ENCODE measurements at regions not wholly inside any gene's neighbourhood (a gene's known extent, or its start where the extent isn't known, plus 50 kb on each side); places are given as distances from the start of the nearest gene placed in this dataset.

DNA sequence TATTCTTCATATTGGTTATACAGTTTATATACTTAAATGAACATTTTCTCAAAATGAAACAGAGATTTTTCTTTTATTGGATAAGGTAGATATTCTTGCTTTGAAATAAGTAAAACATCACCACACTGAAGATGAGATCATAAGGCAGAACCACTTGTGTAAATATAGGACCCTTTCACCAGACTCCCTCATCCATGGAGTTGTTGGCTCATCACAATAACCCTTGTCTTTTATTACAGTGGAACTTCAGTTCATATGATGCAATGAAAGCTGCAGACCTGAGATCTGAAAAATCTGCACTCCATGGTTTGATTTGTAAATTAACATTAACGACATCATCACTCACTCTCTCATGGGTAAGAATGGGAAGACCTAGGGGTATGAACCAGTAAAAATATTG lies 51.9 kb upstream of the DBX2 start:
- no peaks in the 10 kb centered on the region for H3K27me3 ChIP-seq (replicated peaks)
- H3K4me3 ChIP-seq: no peak overlapping the region
- no peaks in the 10 kb centered on the region for H3K9me3 ChIP-seq (replicated peaks)
- no peaks in the 10 kb centered on the region for H3K36me3 ChIP-seq
- DNase-seq (ENCODE audit: low read depth in 1 of 2, low spot score in 2 of 2): no peak
- no peaks in the 10 kb centered on the region for H3K4me1 ChIP-seq (replicated peaks)
- H3K27ac ChIP-seq: no peak overlapping the region

DNA sequence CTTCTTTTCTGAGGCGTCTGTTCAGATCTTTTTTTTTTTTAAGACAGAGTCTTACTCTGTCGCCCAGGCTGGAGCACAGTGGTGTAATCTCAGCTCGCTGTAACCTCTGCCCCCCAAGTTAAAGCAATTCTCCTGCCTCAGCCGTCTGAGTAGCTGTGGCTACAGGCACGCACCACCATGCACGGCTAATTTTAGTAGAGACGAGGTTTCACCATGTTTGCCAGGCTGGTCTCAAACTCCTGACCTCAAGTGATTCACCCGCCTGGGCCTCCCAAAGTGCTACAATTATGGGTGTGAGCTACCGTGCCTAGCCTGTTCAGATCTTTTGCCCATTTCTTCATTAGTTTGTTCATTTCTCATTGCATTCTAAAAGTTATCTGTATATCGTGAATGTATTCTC lies 55.1 kb upstream of the DBX2 start:
- no peak overlapping the region for H3K27ac ChIP-seq
- DNase-seq (ENCODE audit: low read depth in 1 of 2, low spot score in 2 of 2): no peak
- H3K4me3 ChIP-seq: no peak overlapping the region
- no peaks in the 10 kb centered on the region for H3K4me1 ChIP-seq (replicated peaks)
- no peaks in the 10 kb centered on the region for H3K36me3 ChIP-seq
- H3K9me3 ChIP-seq (replicated peaks): no peaks in the 10 kb centered on the region
- no peaks in the 10 kb centered on the region for H3K27me3 ChIP-seq (replicated peaks)

DNA sequence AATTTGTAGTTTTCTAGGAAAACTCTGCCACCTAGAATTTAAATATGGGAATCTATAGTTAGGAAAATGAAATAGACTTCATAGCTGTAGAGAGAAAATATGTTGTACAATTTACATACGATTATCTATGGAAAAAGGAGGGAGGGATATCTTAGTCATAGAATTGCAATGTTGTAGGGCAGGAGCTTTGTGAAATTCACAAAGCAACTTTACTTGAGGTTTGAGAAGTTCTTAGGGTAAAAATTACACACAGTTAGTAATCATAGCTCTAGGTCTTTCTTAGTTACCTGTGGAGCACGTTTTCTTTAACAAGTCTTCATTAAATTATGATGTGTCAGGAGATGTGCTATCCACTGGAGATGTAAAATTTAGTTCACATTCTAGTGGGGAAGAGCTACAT lies 61.4 kb upstream of the DBX2 start:
- no peak for DNase-seq (ENCODE audit: low read depth in 1 of 2, low spot score in 2 of 2)
- Histone ChIP-seq H3K9me3 (replicated peaks) (no peaks in the 10 kb centered on the region), H3K27me3 (replicated peaks) (no peaks in the 10 kb centered on the region), H3K4me3 (no peak overlapping the region), H3K27ac (no peak overlapping the region), H3K4me1 (replicated peaks) (no peaks in the 10 kb centered on the region), H3K36me3 (no peaks in the 10 kb centered on the region)

DNA sequence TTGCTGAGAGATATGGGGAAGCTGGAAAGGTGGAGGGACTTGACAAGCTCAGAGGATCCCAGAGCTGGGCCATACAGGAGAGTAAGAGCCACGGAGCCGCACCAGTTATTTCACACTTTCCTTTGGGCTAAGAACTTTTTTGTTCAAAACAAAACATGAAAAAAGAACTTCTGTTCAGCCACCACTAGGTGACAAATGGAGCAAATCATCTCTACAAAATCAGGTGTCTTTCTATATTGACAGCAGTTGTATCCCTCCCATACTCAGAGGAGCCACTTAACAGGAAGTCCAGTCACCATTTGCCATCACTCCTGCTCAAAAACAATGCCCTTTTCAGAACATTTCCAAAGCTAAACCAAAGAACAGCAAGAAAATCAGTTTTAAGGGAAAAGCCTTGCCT lies 70.3 kb upstream of the DBX2 start:
- DNase-seq (ENCODE audit: low read depth in 1 of 2, low spot score in 2 of 2): no peak
- H3K4me3 ChIP-seq: no peak overlapping the region
- no peak overlapping the region for H3K27ac ChIP-seq
- no peaks in the 10 kb centered on the region for H3K4me1 ChIP-seq (replicated peaks)
- no peaks in the 10 kb centered on the region for H3K36me3 ChIP-seq
- no peaks in the 10 kb centered on the region; the same call in 1 of the 2 replicates for H3K27me3 ChIP-seq (replicated peaks)
- H3K9me3 ChIP-seq (replicated peaks): no peaks in the 10 kb centered on the region

DNA sequence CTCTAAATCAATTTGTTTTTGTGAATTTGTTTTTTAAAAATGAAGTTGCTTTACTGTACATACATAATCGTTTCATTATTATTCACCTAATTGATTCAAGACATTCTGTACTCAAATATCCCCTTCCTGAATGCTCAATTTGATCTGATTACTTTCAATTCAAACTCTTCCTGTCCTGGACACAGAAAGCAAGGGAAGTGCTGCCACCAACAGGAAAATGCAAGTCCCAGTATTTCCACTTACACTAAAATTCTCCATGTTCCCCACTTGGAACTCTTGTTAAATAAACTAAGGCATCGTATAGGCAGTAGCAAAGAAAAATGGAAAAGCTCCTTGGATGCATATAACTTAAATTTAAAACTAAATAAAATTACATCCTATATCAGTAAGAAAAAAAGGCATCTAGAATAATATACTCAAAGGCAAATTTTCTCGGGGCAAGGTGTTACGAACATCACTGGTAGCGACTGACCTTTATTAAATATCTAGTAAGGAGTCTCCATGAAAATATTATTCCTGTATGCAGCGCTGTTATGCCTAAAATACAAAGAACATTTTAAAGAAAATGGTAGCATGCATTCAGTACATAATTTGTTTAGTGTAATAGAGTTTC lies 72.0 kb upstream of the DBX2 start:
- Histone ChIP-seq H3K9me3 (replicated peaks) (no peaks in the 10 kb centered on the region), H3K4me3 (no peak overlapping the region), H3K36me3 (no peaks in the 10 kb centered on the region), H3K27ac (no peak overlapping the region), H3K27me3 (replicated peaks) (no peaks in the 10 kb centered on the region; the same call in none of the 2 replicates), H3K4me1 (replicated peaks) (no peaks in the 10 kb centered on the region)
- DNase-seq (ENCODE audit: low read depth in 1 of 2, low spot score in 2 of 2): no peak

DNA sequence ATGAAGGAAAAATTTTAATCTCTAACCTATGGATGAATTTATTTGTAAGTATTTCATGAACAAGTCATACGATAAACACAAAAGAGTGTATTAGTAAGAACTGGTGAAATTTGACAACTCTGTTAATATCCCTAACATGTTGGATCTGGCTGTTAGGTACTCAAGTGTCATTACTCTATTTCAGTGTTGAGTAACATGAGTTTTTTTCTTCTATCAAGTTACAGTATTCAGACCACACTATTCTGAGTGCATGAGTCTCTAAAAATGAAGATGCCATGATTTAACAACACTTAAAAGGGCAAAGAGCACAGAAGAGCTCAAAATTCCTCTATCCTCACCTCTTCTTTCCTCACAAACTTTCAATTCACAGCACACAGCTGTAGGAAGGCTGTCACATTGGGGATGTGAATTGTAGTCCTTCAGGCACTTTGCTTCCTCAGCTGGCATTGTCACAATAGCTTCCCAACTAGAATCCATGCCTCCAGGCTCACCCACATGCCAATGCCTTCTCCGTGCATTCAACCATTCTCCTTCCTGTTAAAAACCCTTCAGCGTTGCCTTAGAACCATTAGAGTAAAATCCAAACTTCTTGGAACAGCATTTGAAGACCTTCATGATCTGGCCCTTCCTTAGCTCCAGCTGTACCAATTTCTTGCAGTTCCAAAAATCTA lies 73.7 kb upstream of the DBX2 start:
- H3K4me3 ChIP-seq: no peak overlapping the region
- no peaks in the 10 kb centered on the region for H3K9me3 ChIP-seq (replicated peaks)
- no peak for DNase-seq (ENCODE audit: low read depth in 1 of 2, low spot score in 2 of 2)
- no peak overlapping the region for H3K27ac ChIP-seq
- no peaks in the 10 kb centered on the region for H3K36me3 ChIP-seq
- no peaks in the 10 kb centered on the region for H3K4me1 ChIP-seq (replicated peaks)
- no peaks in the 10 kb centered on the region; the same call in none of the 2 replicates for H3K27me3 ChIP-seq (replicated peaks)

DNA sequence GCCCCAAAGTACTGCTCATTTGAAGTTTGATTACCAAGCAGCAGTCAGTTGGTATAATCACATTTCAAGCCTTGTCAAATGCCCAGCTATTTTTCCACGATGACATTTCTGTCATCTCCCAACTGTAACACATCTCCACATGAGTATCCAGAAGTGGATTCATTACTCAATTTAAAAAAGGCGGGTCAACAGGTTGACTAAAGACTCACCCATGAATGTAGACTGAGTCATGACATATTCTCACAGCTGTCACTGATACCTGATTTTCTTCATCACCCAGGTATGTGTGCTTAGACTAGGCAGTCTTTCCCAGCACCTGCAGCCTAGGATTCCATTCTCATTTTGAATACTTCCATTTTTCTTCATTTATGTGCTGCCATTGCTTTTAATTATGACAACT lies 75.1 kb upstream of the DBX2 start:
- Histone ChIP-seq H3K9me3 (replicated peaks) (no peaks in the 10 kb centered on the region), H3K4me1 (replicated peaks) (no peaks in the 10 kb centered on the region; the same call in 1 of the 2 replicates), H3K27me3 (replicated peaks) (no peaks in the 10 kb centered on the region; the same call in none of the 2 replicates), H3K27ac (no peak overlapping the region), H3K4me3 (no peak overlapping the region), H3K36me3 (no peaks in the 10 kb centered on the region)
- no peak for DNase-seq (ENCODE audit: low read depth in 1 of 2, low spot score in 2 of 2)

DNA sequence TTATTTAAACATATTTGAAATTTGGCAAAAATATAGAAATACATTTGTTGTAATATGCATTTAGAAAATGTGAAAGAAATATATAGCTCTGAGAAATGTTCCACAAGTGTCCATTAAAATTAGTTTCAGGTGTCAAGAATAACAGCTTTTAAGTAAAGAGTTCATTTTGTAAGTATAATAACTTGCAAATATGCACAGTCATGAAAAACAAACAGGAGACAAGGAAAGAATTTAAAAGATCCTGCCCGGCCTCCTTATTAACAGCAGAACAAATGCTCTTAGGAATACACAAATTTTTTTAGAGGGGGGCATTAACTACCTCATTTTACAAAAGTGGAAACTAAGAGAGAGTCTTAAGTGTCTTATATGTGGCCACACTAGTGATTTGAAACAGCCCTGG lies 77.7 kb upstream of the DBX2 start:
- H3K4me3 ChIP-seq: no peak overlapping the region
- H3K4me1 ChIP-seq (replicated peaks): peaks cover 8% of the 10 kb centered on the region
- H3K27ac ChIP-seq: no peak overlapping the region
- H3K36me3 ChIP-seq: no peaks in the 10 kb centered on the region
- H3K27me3 ChIP-seq (replicated peaks): no peaks in the 10 kb centered on the region; the same call in 1 of the 2 replicates
- no peak for DNase-seq (ENCODE audit: low read depth in 1 of 2, low spot score in 2 of 2)
- no peaks in the 10 kb centered on the region for H3K9me3 ChIP-seq (replicated peaks)

DNA sequence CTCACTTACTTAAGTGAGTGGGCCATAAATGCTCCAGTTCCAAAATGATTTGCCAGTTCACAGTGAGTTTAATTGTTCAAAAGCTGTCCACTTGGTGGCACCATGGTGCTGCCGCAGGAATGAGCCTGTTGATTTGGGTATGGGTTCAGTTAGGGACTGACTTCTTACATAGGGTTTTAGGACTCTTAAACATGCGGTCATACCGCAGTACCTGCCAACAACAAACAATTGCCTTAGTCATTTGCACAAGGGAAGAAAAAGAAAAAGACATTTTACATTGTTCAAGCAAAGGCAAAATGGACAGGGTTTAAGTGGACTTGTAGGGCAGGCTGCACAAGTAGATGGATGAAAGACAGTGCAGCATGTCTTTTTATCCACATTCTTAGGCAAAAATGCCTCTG lies 80.0 kb upstream of the DBX2 start:
- Histone ChIP-seq H3K27me3 (replicated peaks) (no peaks in the 10 kb centered on the region; the same call in 1 of the 2 replicates), H3K4me1 (replicated peaks) (peaks cover 8% of the 10 kb centered on the region)

DNA sequence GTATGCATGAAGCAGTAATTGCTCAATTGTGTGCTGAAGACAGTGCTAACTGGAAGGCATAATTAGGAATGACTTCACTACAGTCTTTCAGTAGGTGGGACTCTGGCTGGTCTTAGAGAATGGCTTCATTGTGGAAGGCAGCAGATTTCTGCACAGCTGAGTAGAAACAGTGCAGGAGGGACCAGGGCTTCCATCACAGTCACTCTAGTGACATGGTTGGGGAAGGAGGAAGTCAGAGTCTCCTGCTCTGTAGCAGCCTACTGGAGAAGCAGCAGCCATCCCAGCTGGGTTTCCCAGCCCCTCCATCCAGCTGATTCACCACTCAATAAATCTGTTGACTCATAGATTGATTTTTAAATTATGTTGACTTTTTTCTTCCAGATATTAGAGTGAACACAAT lies 80.6 kb upstream of the DBX2 start:
- DNase-seq (ENCODE audit: low read depth in 1 of 2, low spot score in 2 of 2): no peak
- Histone ChIP-seq H3K27ac (no peak overlapping the region), H3K27me3 (replicated peaks) (no peaks in the 10 kb centered on the region; the same call in 1 of the 2 replicates), H3K36me3 (no peaks in the 10 kb centered on the region), H3K9me3 (replicated peaks) (no peaks in the 10 kb centered on the region), H3K4me3 (no peak overlapping the region), H3K4me1 (replicated peaks) (peaks cover 8% of the 10 kb centered on the region)

More for the DNA sequence above, 80.0 kb upstream of the DBX2 start:
- Histone ChIP-seq H3K36me3 (no peaks in the 10 kb centered on the region), H3K27ac (no peak overlapping the region), H3K4me3 (no peak overlapping the region), H3K9me3 (replicated peaks) (no peaks in the 10 kb centered on the region)
- peak; percentile 47 to 53 for DNase-seq (ENCODE audit: low read depth in 1 of 2, low spot score in 2 of 2)

DNA sequence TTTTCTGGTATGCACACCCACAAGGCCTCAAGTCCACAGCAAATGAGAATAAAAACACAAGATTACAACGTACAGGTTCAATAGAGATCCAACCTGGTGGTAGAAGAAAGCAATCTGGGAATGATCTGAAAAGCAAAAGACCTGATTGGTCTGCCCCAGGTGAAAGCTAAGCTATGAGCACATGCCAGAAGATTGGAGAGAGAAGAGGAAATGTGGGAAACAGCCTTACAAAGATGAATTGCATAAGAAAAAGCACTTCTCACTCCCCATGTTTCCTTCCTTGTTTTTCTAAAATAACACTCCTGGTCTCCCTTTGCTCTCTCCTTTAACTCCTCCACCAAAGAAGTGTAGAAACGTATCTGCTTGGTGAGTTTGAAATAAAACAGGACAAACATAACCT lies 77.3 kb upstream of the ANO6 start:
- no peak for DNase-seq (ENCODE audit: low read depth in 1 of 2, low spot score in 2 of 2)
- Histone ChIP-seq H3K4me1 (replicated peaks) (no peaks in the 10 kb centered on the region), H3K4me3 (no peak overlapping the region), H3K36me3 (no peaks in the 10 kb centered on the region), H3K27me3 (replicated peaks) (no peaks in the 10 kb centered on the region), H3K9me3 (replicated peaks) (no peaks in the 10 kb centered on the region), H3K27ac (no peak overlapping the region)

DNA sequence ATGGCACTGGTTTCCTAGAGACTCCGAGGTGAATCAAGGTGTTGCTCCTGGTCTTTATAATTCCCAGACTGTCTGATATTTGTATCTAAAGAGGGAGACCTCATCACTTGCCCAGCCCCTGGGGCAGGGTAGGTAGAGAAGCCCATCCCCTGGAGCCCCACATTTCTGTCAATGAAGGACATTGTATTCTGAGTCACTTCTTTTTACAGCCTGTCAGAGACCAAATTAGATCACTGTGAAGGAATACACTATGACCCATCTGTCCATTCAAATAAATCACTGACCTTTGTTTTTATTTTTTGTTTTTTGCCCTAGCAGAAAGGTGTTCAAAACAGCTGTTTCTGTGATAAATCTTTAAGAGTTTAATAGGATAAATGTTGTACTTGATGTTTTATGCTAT lies 67.9 kb upstream of the ANO6 start:
- no peak for DNase-seq (ENCODE audit: low read depth in 1 of 2, low spot score in 2 of 2)
- H3K36me3 ChIP-seq: no peaks in the 10 kb centered on the region

DNA sequence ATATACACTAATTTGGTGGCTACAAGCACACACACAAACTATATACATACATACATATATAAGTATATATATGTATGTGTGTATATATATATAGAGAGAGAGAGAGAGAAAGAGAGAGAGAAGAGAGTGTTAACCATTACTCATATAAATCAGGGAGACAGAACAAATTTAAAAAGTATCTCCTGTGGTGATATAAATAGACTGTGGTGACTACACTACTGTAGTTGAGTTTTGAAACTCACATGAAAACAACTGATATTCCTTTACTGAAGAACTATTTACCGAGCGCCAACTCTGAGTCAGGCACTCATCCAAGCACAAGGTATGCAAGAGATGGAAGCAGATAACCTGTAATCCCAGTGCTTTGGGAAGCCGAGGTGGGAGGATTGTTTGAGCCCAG lies 67.3 kb upstream of the ANO6 start:
- peaks cover 8% of the 10 kb centered on the region; the same call in 1 of the 2 replicates for H3K9me3 ChIP-seq (replicated peaks)
- no peak for DNase-seq (ENCODE audit: low read depth in 1 of 2, low spot score in 2 of 2)
- H3K36me3 ChIP-seq: no peaks in the 10 kb centered on the region
- H3K4me1 ChIP-seq (replicated peaks): no peaks in the 10 kb centered on the region
- no peak overlapping the region for H3K27ac ChIP-seq
- no peaks in the 10 kb centered on the region for H3K27me3 ChIP-seq (replicated peaks)
- H3K4me3 ChIP-seq: no peak overlapping the region

More for the DNA sequence above, 67.9 kb upstream of the ANO6 start:
- no peak overlapping the region for H3K4me3 ChIP-seq
- H3K27me3 ChIP-seq (replicated peaks): no peaks in the 10 kb centered on the region
- peaks cover 8% of the 10 kb centered on the region; the same call in 1 of the 2 replicates for H3K9me3 ChIP-seq (replicated peaks)
- no peak overlapping the region for H3K27ac ChIP-seq
- H3K4me1 ChIP-seq (replicated peaks): no peaks in the 10 kb centered on the region

DNA sequence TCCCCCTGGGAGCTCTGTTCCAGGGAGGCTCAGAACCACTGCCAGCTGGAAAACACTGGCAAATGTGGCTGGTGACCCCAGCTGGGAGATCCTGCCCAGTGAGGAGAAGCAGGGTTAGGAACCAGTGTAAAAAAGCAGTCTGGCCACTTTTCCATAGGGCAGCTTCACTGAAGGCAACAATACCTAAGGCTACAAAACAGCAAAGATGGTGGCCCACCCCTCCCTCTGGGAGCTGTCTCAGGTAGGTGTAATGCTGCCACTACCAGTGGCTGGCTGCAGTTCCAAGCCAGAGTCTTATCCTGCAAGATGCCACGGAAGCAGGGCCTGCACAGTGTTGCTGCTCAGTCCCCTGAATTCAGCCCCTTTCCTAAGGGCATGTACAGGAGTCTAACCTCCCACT lies 50.6 kb upstream of the ANO6 start:
- peaks cover 2% of the 10 kb centered on the region for H3K27me3 ChIP-seq (replicated peaks)
- no peak for DNase-seq (ENCODE audit: low read depth in 1 of 2, low spot score in 2 of 2)
- H3K4me1 ChIP-seq (replicated peaks): no peaks in the 10 kb centered on the region
- no peaks in the 10 kb centered on the region for H3K9me3 ChIP-seq (replicated peaks)
- no peak overlapping the region for H3K4me3 ChIP-seq
- H3K36me3 ChIP-seq: no peaks in the 10 kb centered on the region
- H3K27ac ChIP-seq: no peak overlapping the region
